NOMO-1 (cell line): ENCODE measurements at regions not wholly inside any gene's neighbourhood (a gene's known extent, or its start where the extent isn't known, plus 50 kb on each side); places are given as distances from the start of the nearest gene placed in this dataset.

Experiments
- DNase-seq, 2 experiments: peaks; one replicate each; lab custom pipeline; 2025; ENCODE audit not compliant: unreplicated experiment in 2 of 2; lab: John Stamatoyannopoulos, UW

GRCh38 chr3:7897655-7898054 lies 604.0 kb upstream of the LMCD1 start:
- DNase-seq = no peak

- no peak for DNase-seq
Measured at GRCh38 chr3:7913283-7913682, 588.3 kb upstream of the LMCD1 start.

DNA sequence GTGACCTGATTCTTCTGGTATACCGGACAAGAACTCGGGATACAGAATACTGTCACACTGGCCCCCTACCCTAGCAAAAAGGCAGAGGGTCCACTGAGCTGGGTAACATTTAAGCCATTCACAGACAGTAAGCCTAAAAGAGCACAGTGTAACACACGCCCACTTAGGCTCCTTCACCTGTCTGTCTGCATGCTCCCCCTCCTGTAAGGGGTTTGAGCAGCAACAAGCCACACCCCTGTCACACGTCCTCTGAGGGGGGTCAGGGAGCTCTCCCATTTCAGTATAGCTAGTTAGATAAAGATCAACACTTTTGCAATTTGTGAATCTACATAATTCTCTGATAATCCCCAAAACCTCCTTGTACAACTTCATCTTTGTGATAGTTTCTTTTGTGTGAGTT lies 586.3 kb upstream of the LMCD1 start:
- DNase-seq = no peak

- DNase-seq = no peak
Measured at GRCh38 chr3:7917443-7918151, 584.0 kb upstream of the LMCD1 start.

- DNase-seq = no peak
Measured at GRCh38 chr3:7920211-7920610, 581.4 kb upstream of the LMCD1 start.

- DNase-seq = no peak
Measured at GRCh38 chr3:7924228-7924627, 577.4 kb upstream of the LMCD1 start.

GRCh38 chr3:7927015-7927414 lies 574.6 kb upstream of the LMCD1 start:
- DNase-seq = no peak

GRCh38 chr3:7927864-7928263 lies 573.8 kb upstream of the LMCD1 start:
- DNase-seq = no peak

DNA sequence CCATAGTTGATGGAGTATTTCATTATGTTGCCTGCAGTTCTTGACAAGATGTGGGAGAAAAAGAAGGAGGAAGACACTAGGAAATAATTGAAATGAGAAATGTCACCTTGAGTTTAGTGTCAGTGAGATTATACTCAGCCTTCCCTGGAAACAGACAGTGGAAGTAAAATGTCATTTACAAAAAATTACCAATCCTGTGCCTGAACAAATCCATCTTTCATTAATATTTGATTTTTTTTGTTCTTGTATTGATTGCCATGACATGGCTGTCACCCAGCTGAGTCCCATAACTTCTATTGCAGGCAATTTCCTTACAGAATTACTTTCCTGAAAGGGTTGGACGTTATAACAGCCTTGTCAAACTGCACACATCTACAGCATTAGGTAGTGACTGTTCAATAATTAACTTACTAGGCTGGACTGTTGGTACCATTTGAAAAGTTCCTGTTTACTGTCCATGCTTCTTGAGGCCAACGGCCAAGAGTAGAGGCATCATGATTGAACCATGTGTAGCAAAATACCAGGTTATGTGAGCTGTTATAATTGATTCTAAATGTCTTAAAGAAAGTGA lies 572.2 kb upstream of the LMCD1 start:
- no peak for DNase-seq

DNA sequence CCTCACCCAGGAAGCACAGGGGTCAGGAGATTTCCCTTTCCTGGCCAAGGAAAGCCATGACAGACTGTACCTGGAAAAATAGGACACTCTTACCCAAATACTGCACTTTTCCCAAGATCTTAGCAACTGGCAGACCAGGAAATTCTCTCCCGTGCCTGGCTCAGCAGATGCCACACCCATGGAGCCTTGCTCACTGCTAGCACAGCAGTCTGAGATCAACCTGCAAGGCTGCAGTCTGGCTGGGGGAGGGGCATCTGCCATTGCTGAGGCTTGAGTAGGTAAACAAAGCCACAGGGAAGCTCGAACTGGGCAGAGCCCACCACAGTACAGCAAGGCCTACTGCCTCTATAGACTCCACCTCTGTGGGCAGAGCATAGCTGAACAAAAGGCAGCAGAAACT lies 567.3 kb upstream of the LMCD1 start:
- no peak for DNase-seq

- no peak for DNase-seq
Measured at GRCh38 chr3:7947930-7948329, 553.7 kb upstream of the LMCD1 start.

- no peak for DNase-seq
Measured at GRCh38 chr3:7950890-7951289, 550.7 kb upstream of the LMCD1 start.

DNA sequence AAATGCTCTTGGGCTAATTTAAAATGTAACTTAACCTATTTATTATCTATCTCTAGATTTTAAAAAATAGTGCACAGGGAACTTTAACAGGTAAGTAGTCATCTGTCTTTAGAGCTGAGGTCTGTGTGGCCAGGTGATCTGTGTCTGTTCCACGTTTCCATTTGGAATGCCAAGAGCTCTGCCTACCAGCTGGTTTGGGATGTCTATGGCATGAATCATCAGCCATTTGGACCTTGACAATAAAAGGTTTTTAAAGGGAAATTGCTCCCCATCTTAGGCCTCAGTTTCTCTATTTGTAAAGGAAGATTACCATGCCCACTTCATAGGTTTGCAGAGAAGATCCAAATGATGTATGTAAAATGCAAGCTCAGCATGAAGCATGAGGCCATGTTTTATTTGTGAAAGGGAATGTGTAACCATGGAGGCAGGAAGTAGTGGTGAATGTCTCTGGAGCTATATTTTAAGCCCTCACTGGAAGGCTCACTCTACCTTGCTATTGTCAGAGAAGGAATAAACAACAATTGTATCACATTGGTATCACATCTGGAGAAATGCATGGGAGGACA lies 548.1 kb upstream of the LMCD1 start:
- DNase-seq = no peak

DNA sequence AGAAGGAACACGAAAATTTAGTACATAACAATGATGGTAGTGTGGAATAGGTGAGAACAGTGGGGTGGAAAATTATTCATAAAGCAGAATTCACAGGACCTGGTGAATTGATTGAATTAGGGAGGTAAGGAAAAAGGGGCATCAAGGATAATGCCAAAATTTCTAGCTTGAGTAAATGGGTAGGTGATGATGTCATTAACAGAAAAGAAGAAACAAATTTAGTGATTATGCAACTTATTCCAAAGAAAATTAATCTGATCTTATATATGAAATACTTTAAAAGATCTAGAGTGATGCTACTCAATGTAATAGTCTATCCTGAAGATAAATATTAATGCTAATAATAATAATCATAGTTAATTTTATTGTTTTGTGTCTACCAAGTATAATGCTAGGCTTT lies 544.6 kb upstream of the LMCD1 start:
- no peak for DNase-seq

DNA sequence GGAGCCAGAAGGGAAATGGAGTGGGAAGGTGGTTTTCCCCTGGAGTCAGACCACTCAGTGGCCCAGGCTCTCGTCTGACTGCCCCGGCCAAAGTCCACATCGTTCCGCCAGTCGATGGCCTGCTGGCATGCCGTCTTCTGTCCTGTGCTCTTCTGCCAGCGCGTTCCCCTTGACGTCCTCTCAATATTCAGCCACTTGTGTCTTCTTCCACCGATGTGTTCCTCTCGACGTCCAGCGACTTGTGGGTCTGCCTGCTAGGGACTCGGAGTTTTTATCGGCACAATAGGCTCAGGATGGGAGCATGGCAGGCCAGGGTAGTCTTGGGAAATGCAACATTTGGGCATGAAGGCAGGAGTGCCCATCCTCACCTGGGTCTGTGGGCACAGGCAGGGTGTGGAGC lies 542.5 kb upstream of the LMCD1 start:
- no peak for DNase-seq

DNA sequence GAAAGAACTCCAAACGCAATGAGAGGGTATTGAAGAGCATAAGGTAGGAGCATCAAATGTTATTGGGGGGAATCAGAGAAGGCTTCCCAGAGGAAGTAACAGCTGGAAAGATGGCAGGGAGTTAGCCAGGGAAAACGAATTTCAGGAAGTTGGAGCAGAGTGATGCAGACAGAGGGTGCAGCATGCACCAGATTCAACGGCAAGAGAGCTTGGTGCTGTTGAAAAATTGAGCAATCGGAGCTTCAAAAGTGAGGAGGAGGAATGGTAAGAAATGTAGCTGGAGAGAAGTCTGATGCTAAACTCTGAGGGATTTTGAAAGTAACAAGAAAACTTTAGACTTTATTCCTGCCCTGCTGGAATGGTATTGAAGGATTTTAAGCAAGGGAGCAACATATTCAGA lies 541.0 kb upstream of the LMCD1 start:
- no peak for DNase-seq

DNA sequence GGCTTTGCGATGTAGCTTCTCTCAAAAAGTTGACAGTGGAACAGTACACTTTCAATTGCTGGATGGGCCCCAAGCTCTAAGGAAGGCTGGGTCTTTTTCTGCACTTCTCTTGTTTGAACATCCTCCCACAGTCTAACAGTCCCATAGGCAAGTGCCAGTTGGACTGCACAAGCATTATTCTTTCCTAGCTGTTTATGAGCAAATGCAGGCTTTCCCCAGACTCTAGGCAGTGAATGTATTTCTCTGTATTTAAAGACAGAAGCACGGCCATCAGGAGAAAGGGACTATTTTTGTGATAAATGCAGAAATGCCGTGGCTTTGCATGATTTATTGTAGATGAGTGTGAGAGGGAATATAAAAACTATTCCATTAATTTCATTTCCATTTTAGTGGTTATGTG lies 539.3 kb upstream of the LMCD1 start:
- DNase-seq = no peak

DNA sequence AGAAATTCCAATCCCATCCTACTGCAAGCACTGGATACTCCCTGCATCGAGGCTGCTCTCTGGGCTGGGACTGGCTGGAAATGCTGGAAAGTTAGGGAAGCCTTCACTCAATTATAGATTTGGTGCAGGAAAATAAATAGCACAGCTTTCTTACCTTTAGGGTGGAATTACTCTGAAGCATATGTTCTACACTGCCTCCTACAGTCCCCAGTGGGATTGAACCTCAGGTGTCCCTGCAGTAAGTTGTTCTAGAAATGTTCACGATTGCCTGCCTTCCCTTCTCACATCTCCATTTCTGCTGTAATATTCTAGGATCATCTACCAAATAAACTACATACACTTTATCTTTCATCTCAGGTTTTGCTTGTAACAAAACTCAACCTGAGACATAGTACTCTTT lies 536.7 kb upstream of the LMCD1 start:
- no peak for DNase-seq

DNA sequence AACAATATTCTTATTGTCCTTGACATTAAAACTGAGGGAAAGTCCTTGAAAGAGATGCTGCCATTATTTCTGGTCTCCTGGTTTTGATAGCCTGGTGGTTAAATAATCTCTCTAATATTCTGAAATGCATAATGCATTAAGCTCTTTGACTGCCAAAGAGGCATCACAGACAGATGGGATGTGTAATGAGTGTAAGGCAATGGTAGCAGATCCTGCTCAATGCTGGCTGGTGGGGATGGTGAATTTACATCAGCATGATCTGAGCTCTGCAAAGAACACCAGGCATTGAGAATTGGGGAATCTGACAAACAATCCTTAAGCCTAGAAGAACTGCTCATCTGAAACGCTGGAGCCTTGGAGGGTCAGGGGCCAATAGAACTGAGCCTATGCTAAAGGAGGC lies 528.6 kb upstream of the LMCD1 start:
- DNase-seq = no peak

GRCh38 chr3:7977245-7978086 lies 524.2 kb upstream of the LMCD1 start:
- no peak for DNase-seq

GRCh38 chr3:7978087-7978422 lies 523.6 kb upstream of the LMCD1 start:
- no peak for DNase-seq

DNA sequence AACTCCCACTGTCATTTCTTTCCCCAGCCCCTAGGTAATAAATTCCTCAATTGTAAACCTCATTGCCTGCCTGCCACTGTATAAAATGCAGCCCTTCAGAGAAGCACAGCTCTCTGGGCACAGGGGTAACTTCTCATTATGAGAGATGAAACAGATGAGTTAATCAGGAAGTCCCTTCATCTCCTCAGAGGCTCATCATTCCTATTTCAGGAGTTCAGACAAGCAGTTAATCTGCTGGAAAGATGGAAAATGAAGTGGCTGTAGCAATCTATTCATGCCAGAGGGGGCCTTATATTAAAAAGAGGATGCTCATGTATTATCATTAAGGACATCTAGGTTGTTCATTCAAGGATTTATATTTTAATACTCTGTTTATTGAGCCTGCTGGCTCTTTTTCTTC lies 519.5 kb upstream of the LMCD1 start:
- DNase-seq = no peak
